ENCODE measurements at regions not wholly inside any gene's neighbourhood (a gene's known extent, or its start where the extent isn't known, plus 50 kb on each side); places are given as distances from the start of the nearest gene placed in this dataset.

DNA sequence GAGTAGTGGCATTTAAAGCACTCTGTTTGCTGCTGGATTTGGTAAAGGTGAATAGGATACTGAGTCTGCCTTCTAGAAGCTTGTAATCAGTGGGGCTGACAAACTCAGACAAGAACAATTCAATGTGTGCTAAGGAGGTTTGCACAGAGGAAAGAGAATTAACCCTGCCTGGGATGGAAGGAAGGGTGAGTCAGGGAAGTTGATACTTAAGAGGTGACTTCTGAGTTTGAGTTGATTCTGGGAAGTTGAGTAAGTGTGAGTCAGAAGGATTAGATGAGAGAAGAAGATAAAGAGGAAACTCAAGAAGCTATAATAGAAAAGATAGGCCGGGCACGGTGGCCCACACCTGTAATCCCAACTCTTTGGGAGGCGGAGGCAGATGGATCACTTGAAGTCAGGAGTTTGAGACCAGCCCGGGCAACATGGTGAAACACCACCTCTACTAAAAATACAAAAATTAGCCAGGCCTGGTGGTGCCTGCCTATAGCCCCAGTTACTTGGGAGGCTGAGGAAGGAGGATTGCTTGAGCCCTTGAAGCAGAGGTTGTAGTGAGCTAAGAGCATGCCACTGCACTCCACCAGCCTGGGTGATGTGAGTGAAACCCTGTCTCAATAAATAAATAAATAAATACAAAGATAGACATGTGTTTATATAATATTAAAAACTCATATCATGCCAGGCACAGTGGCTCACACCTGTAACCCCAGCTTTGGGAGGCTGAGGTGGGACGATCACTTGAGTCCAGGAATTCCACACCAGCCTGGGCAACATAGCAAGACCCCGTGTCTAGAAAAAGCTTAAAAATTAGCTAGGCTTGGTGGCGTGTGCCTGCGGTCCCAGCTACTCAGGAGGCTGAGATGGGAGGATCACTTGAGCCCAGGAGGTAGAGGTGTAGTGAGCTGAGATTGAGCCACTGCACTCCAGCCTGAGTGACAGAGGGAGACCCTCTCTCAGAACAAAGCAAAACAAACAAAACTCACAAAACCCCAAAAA, 126.8 kb upstream of the CPM start:
- TF ChIP-seq, protein P1, sequence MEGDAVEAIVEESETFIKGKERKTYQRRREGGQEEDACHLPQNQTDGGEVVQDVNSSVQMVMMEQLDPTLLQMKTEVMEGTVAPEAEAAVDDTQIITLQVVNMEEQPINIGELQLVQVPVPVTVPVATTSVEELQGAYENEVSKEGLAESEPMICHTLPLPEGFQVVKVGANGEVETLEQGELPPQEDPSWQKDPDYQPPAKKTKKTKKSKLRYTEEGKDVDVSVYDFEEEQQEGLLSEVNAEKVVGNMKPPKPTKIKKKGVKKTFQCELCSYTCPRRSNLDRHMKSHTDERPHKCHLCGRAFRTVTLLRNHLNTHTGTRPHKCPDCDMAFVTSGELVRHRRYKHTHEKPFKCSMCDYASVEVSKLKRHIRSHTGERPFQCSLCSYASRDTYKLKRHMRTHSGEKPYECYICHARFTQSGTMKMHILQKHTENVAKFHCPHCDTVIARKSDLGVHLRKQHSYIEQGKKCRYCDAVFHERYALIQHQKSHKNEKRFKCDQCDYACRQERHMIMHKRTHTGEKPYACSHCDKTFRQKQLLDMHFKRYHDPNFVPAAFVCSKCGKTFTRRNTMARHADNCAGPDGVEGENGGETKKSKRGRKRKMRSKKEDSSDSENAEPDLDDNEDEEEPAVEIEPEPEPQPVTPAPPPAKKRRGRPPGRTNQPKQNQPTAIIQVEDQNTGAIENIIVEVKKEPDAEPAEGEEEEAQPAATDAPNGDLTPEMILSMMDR (IDR thresholded peaks at IDR 0.05), result no peak
- TF ChIP-seq TEAD4 (CRISPR knock-in tag; IDR thresholded peaks at IDR 0.05), result no peak
- TF ChIP-seq ZNF512 (CRISPR knock-in tag; IDR thresholded peaks at IDR 0.05; ENCODE audit: borderline replicate concordance), result no peak
- TF ChIP-seq USF2 (CRISPR knock-in tag; IDR thresholded peaks at IDR 0.05), result no peak
- no peak for TF ChIP-seq STAT6 (CRISPR knock-in tag; conservative IDR thresholded peaks at IDR 0.05; ENCODE audit: low read depth)
- no peak for TF ChIP-seq NFYB (CRISPR knock-in tag; conservative IDR thresholded peaks at IDR 0.05; ENCODE audit: low read depth)
- TF ChIP-seq JUN (CRISPR knock-in tag; IDR thresholded peaks at IDR 0.05), result no peak
- TF ChIP-seq NFE2L1 (CRISPR knock-in tag; IDR thresholded peaks at IDR 0.05), result no peak
- no peak for TF ChIP-seq NR2C2 (CRISPR knock-in tag; IDR thresholded peaks at IDR 0.05)
- TF ChIP-seq, protein P2, sequence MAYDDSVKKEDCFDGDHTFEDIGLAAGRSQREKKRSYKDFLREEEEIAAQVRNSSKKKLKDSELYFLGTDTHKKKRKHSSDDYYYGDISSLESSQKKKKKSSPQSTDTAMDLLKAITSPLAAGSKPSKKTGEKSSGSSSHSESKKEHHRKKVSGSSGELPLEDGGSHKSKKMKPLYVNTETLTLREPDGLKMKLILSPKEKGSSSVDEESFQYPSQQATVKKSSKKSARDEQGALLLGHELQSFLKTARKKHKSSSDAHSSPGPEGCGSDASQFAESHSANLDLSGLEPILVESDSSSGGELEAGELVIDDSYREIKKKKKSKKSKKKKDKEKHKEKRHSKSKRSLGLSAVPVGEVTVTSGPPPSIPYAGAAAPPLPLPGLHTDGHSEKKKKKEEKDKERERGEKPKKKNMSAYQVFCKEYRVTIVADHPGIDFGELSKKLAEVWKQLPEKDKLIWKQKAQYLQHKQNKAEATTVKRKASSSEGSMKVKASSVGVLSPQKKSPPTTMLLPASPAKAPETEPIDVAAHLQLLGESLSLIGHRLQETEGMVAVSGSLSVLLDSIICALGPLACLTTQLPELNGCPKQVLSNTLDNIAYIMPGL (CRISPR knock-in tag; IDR thresholded peaks at IDR 0.05), result no peak
- TF ChIP-seq FOXP1 (CRISPR knock-in tag; IDR thresholded peaks at IDR 0.05; ENCODE audit: borderline replicate concordance), result no peak
- TF ChIP-seq, protein P3, sequence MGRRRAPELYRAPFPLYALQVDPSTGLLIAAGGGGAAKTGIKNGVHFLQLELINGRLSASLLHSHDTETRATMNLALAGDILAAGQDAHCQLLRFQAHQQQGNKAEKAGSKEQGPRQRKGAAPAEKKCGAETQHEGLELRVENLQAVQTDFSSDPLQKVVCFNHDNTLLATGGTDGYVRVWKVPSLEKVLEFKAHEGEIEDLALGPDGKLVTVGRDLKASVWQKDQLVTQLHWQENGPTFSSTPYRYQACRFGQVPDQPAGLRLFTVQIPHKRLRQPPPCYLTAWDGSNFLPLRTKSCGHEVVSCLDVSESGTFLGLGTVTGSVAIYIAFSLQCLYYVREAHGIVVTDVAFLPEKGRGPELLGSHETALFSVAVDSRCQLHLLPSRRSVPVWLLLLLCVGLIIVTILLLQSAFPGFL (CRISPR knock-in tag; IDR thresholded peaks at IDR 0.05; ENCODE audit: borderline replicate concordance), result no peak
